CD4-positive, CD25-positive, alpha-beta regulatory T cell (primary cell): ENCODE measurements at regions not wholly inside any gene's neighbourhood (a gene's known extent, or its start where the extent isn't known, plus 50 kb on each side); places are given as distances from the start of the nearest gene placed in this dataset.

Experiments used
- ATAC-seq, 2 donors: fragments of 150-1000 bp; cut with Tn5 transposase; one replicate each; pipeline ENCODE4 v1.10.0; 2021; ENCODE audit warnings: low read depth in 2 of 2, moderate number of reproducible peaks in 2 of 2, moderate library complexity in 1 of 2
- DNase-seq, 3 donors: peaks; one replicate each; pipeline versions ENCODE4 v3.0.0 to v3.0.0-alpha.2; 2012 to 2022; ENCODE audit warnings: mixed read lengths in 1 of 3
- H3K27ac ChIP-seq: one replicate; pipeline ENCODE4 v1.7.0; 2013; ENCODE audit warnings: mild to moderate bottlenecking, low read length; ENCODE audit not compliant: insufficient read depth, poor library complexity, severe bottlenecking
- H3K27me3 ChIP-seq: one replicate; pipeline ENCODE4 v1.7.0; 2013; ENCODE audit warnings: low read length; ENCODE audit not compliant: control insufficient read depth, insufficient read depth
- H3K36me3 ChIP-seq: one replicate; pipeline ENCODE4 v1.7.0; 2013; ENCODE audit warnings: mild to moderate bottlenecking, low read length, moderate library complexity; ENCODE audit not compliant: control insufficient read depth, insufficient read depth
- H3K4me1 ChIP-seq: 2 replicates; pipeline ENCODE4 v1.7.0; 2013; ENCODE audit warnings: mild to moderate bottlenecking, low read length; ENCODE audit not compliant: insufficient read depth, control insufficient read depth, poor library complexity, severe bottlenecking
- H3K4me3 ChIP-seq: one replicate; pipeline ENCODE4 v1.7.0; 2013; ENCODE audit warnings: low read depth, mild to moderate bottlenecking, low read length, moderate library complexity
- H3K9me3 ChIP-seq, 2 experiments: 1 replicate in 1 of 2; 2 replicates in 1 of 2; pipeline ENCODE4 v1.7.0; 2013; ENCODE audit warnings: low read length in 2 of 2, mild to moderate bottlenecking in 1 of 2, moderate library complexity in 1 of 2; ENCODE audit not compliant: control insufficient read depth in 2 of 2
- H3K27ac Mint-ChIP-seq, 3 donors: one replicate each; pipeline ENCODE4 v1.8.0; 2020 to 2022; ENCODE audit warnings: mild to moderate bottlenecking in 3 of 3, mixed read lengths in 3 of 3, moderate library complexity in 2 of 3
- H3K27me3 Mint-ChIP-seq: one replicate; pipeline ENCODE4 v1.8.0; 2022; ENCODE audit warnings: mild to moderate bottlenecking, mixed read lengths
- H3K36me3 Mint-ChIP-seq: one replicate; pipeline ENCODE4 v1.8.0; 2020; ENCODE audit warnings: mixed read lengths
- H3K4me1 Mint-ChIP-seq, 4 donors: one replicate each; pipeline ENCODE4 v1.8.0; 2020 to 2022; ENCODE audit warnings: mixed read lengths in 4 of 4, mild to moderate bottlenecking in 1 of 4
- H3K4me3 Mint-ChIP-seq, 4 donors: one replicate each; pipeline ENCODE4 v1.8.0; 2020 to 2022; ENCODE audit warnings: mild to moderate bottlenecking in 4 of 4, mixed read lengths in 4 of 4, moderate library complexity in 3 of 4
- H3K9me3 Mint-ChIP-seq, 7 donors: one replicate each; pipeline ENCODE4 v1.8.0; 2020 to 2022; ENCODE audit warnings: mixed read lengths in 7 of 7, mild to moderate bottlenecking in 3 of 7, moderate library complexity in 2 of 7

GRCh38 chr10:57165671-57166070 lies 804.6 kb upstream of the ZWINT start:
- Histone ChIP-seq H3K9me3 (peaks cover 0 to 22% of the 10 kb centered on the region in 2 experiments), H3K4me1 (no peaks in the 10 kb centered on the region), H3K4me3 (no peak overlapping the region), H3K27ac (no peak overlapping the region), H3K27me3 (no peaks in the 10 kb centered on the region), H3K36me3 (no peaks in the 10 kb centered on the region)
- no peaks in the 10 kb centered on the region for H3K4me1 Mint-ChIP-seq
- no peak for ATAC-seq
- H3K36me3 Mint-ChIP-seq: no peaks in the 10 kb centered on the region
- H3K27me3 Mint-ChIP-seq: no peaks in the 10 kb centered on the region
- no peak overlapping the region for H3K4me3 Mint-ChIP-seq
- H3K9me3 Mint-ChIP-seq: peaks cover 1 to 44% (median 5%) of the 10 kb centered on the region in 7 donors
- DNase-seq: no peak
- no peak overlapping the region for H3K27ac Mint-ChIP-seq

DNA sequence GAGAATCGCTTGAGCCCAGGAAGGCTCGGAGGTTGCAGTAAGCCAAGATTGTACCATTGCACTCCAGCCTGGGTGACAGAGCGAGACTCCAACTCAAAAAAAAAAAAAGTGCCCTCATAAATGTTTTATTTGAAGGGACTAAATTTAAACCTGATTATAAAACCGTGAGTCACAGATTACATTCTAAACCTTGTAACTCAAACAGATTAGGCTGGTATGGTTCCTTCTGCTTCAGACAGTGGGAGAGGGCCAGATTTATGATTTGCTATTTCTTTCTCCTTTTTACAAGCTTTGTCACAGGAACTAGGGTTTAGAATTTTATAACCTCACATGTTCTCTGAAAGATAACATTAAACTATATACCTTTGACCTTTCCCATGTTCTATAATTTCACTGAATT lies 801.2 kb upstream of the ZWINT start:
- no peaks in the 10 kb centered on the region for H3K36me3 ChIP-seq
- H3K9me3 Mint-ChIP-seq: peaks cover 3 to 29% (median 4%) of the 10 kb centered on the region in 7 donors
- no peak overlapping the region for H3K27ac Mint-ChIP-seq
- no peak overlapping the region for H3K27ac ChIP-seq
- H3K4me3 ChIP-seq: no peak overlapping the region
- no peak overlapping the region for H3K4me3 Mint-ChIP-seq
- no peaks in the 10 kb centered on the region for H3K27me3 ChIP-seq
- peaks cover 0 to 22% of the 10 kb centered on the region in 2 experiments for H3K9me3 ChIP-seq
- ATAC-seq: no peak
- no peaks in the 10 kb centered on the region for H3K4me1 ChIP-seq
- H3K27me3 Mint-ChIP-seq: no peaks in the 10 kb centered on the region
- no peaks in the 10 kb centered on the region for H3K36me3 Mint-ChIP-seq
- H3K4me1 Mint-ChIP-seq: no peaks in the 10 kb centered on the region
- no peak for DNase-seq

- Histone ChIP-seq H3K9me3 (peaks cover 0 to 15% of the 10 kb centered on the region in 2 experiments), H3K27me3 (no peaks in the 10 kb centered on the region), H3K4me1 (no peaks in the 10 kb centered on the region), H3K36me3 (no peaks in the 10 kb centered on the region), H3K4me3 (no peak overlapping the region), H3K27ac (no peak overlapping the region)
- Mint-ChIP-seq H3K4me1 (no peaks in the 10 kb centered on the region), H3K36me3 (no peaks in the 10 kb centered on the region), H3K4me3 (no peak overlapping the region), H3K27me3 (no peaks in the 10 kb centered on the region), H3K27ac (no peak overlapping the region), H3K9me3 (peaks cover 3 to 19% (median 4%) of the 10 kb centered on the region in 7 donors)
- ATAC-seq (no peak), DNase-seq (no peak)
Observed at GRCh38 chr10:57161157-57161556, 800.1 kb upstream of the ZWINT start.

GRCh38 chr10:57145548-57145947 lies 784.5 kb upstream of the ZWINT start:
- Mint-ChIP-seq H3K27me3 (no peaks in the 10 kb centered on the region), H3K36me3 (no peaks in the 10 kb centered on the region), H3K4me1 (no peaks in the 10 kb centered on the region), H3K4me3 (no peak overlapping the region), H3K27ac (no peak overlapping the region), H3K9me3 (peaks cover 4 to 29% (median 9%) of the 10 kb centered on the region in 7 donors)
- H3K27ac ChIP-seq: no peak overlapping the region
- no peaks in the 10 kb centered on the region for H3K27me3 ChIP-seq
- ATAC-seq: no peak
- peaks cover 0 to 2% of the 10 kb centered on the region in 2 experiments for H3K9me3 ChIP-seq
- no peaks in the 10 kb centered on the region for H3K36me3 ChIP-seq
- DNase-seq: no peak
- H3K4me3 ChIP-seq: no peak overlapping the region
- H3K4me1 ChIP-seq: no peaks in the 10 kb centered on the region

GRCh38 chr10:57142925-57143576 lies 782.0 kb upstream of the ZWINT start:
- ATAC-seq: no peak
- Mint-ChIP-seq H3K27me3 (no peaks in the 10 kb centered on the region), H3K36me3 (no peaks in the 10 kb centered on the region), H3K9me3 (peaks cover 0 to 20% (median 3%) of the 10 kb centered on the region in 7 donors), H3K4me1 (no peaks in the 10 kb centered on the region), H3K4me3 (no peak overlapping the region), H3K27ac (no peak overlapping the region)
- Histone ChIP-seq H3K4me1 (no peaks in the 10 kb centered on the region), H3K36me3 (no peaks in the 10 kb centered on the region), H3K9me3 (peaks cover 3 to 4% of the 10 kb centered on the region in 2 experiments), H3K27me3 (no peaks in the 10 kb centered on the region), H3K27ac (no peak overlapping the region), H3K4me3 (no peak overlapping the region)
- DNase-seq: no peak

DNA sequence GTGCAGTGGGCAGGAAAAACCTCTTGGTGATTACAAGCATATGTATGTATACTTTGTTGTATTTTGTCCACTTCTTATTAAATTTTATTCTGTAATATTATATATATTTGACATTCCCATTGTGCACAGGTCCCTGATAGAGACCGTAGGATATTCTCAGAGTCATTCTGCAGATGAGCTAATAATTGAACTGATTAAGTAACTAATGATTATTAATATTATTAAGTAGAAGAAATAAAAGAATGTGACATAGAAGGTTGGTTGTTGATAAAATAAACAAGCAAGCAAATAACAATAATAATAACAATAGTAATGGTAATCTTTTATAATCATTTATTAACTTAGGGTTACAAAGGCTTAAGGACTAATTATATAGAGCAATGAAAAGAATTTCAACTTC lies 780.6 kb upstream of the ZWINT start:
- Mint-ChIP-seq H3K27ac (no peak overlapping the region), H3K4me1 (no peaks in the 10 kb centered on the region), H3K36me3 (no peaks in the 10 kb centered on the region), H3K27me3 (no peaks in the 10 kb centered on the region), H3K9me3 (peaks cover 0 to 20% (median 4%) of the 10 kb centered on the region in 7 donors), H3K4me3 (no peak overlapping the region)
- Histone ChIP-seq H3K27me3 (no peaks in the 10 kb centered on the region), H3K4me1 (no peaks in the 10 kb centered on the region), H3K9me3 (peaks cover 3% of the 10 kb centered on the region in 2 experiments), H3K4me3 (no peak overlapping the region), H3K36me3 (no peaks in the 10 kb centered on the region), H3K27ac (no peak overlapping the region)
- DNase-seq (no peak), ATAC-seq (no peak)

GRCh38 chr10:57119684-57120083 lies 758.6 kb upstream of the ZWINT start:
- no peaks in the 10 kb centered on the region for H3K27me3 ChIP-seq
- Mint-ChIP-seq H3K4me3 (no peak overlapping the region), H3K27me3 (no peaks in the 10 kb centered on the region), H3K4me1 (no peaks in the 10 kb centered on the region), H3K27ac (no peak overlapping the region), H3K9me3 (peaks cover 0 to 12% (median 4%) of the 10 kb centered on the region in 7 donors), H3K36me3 (no peaks in the 10 kb centered on the region)
- H3K4me3 ChIP-seq: no peak overlapping the region
- H3K9me3 ChIP-seq: peaks cover 0 to 2% of the 10 kb centered on the region in 2 experiments
- H3K4me1 ChIP-seq: no peaks in the 10 kb centered on the region
- ATAC-seq (no peak), DNase-seq (no peak)
- no peak overlapping the region for H3K27ac ChIP-seq
- H3K36me3 ChIP-seq: no peaks in the 10 kb centered on the region

DNA sequence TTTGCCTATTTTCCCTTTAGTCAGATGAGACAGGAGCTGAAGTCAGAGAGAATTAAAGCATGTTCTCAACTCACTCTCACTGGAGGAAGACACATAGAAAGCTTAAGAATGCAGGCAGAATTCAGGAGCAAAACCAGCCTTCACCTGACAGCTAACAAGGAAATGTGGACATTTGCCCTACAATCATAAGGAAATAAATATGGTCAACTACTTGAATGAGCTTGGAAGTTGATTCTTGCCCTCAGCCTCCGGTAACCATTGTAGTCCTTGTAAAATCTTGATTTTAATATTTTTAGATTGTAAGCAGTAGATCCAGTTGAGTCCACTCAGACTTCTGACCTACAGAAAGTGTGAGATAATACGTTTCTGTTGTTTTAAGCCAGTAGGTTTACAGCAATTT lies 752.5 kb upstream of the ZWINT start:
- Histone ChIP-seq H3K9me3 (peaks cover 0 to 3% of the 10 kb centered on the region in 2 experiments), H3K36me3 (no peaks in the 10 kb centered on the region), H3K4me1 (no peaks in the 10 kb centered on the region), H3K27ac (no peak overlapping the region), H3K4me3 (no peak overlapping the region), H3K27me3 (no peaks in the 10 kb centered on the region)
- no peaks in the 10 kb centered on the region for H3K36me3 Mint-ChIP-seq
- H3K9me3 Mint-ChIP-seq: peaks cover 0 to 23% (median 2%) of the 10 kb centered on the region in 7 donors
- no peak for ATAC-seq
- no peaks in the 10 kb centered on the region for H3K27me3 Mint-ChIP-seq
- no peak overlapping the region for H3K4me3 Mint-ChIP-seq
- H3K27ac Mint-ChIP-seq: no peak overlapping the region
- H3K4me1 Mint-ChIP-seq: no peaks in the 10 kb centered on the region
- no peak for DNase-seq
